LNCaP clone FGC (cell line): ENCODE measurements at regions not wholly inside any gene's neighbourhood (a gene's known extent, or its start where the extent isn't known, plus 50 kb on each side); places are given as distances from the start of the nearest gene placed in this dataset.

Source experiments
- DNase-seq: peaks from one replicate; pipeline ENCODE4 v3.0.0-alpha.2; 2011; ENCODE audit warnings: low read depth
- H3K4me3 ChIP-seq: 2 replicates; pipeline ENCODE4 v1.5.1; 2011; ENCODE audit warnings: mild to moderate bottlenecking, low read depth, low read length, control low read depth
- CTCF ChIP-seq: IDR thresholded peaks from 2 replicates; pipeline ENCODE4 v1.5.1; 2012; ENCODE audit warnings: mild to moderate bottlenecking; ENCODE audit not compliant: control insufficient read depth, insufficient read depth; ENCODE audit errors: extremely low read depth

DNA sequence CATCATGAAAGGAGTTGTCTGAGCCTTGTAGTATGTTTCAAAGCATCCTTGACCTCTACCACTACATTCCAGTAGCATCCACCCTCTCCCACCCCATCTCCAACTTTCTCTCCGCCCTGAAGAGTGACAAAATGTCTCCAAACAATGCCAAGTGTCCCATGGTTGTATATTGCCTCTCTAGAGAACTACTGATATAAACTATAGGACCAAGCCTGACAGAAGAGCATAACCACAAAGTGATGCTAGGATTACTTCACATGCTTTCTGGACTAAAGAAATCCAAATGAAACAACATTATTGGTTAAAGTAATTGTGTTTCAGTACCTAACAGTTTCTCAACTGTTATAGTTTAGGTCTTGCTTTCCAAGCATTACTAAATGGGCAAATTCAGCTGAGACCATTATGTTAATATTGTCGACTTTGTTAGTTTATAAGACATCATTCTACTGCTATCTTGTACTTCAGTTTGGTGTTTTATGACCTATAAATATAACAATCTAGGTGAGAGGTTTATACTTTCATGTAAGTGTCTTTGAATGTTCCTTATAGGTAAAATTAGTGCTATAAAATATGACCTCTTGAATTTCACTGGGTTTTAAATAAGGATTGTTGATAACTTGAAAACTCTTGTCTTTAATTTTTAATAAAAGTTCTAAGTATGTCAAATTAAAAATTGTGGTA, 117.4 kb downstream of the SUCNR1 start:
- TF ChIP-seq CTCF: no peak
- H3K4me3 ChIP-seq: no peak overlapping the region
- DNase-seq: no peak

DNA sequence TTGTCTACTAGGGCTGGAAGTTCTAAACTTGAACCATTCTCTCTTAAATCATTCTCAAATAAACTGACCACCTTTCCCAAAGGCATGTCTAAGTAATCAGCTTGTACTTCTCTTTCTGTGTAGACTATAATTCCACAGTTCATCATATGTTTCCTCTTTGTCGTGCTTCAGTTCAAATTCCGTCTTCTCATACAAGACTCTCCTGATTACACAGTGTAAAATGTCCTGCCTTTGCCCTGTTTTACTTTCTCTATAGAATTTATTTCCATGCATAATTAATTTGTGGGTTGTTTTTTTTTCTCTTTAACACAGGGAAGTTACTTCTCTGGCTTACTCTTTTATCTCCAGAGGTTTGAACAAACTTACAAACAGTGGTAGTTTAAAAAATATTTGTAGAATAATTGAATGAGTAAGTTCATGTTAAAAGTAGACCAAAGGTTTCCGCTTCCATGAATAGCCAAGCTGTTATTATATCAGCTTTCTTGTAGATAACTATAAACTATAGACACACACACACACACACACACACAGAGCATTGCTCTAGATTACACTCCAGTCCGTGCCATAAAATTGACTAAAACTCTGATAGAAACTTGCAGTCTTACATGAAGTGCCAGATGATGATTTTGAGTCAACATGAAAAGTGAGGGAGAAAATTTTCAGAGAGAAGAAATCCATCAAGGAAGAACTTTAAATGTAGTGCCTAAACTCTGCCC, 119.0 kb downstream of the SUCNR1 start:
- no peak for TF ChIP-seq CTCF
- no peak for DNase-seq
- no peak overlapping the region for H3K4me3 ChIP-seq

DNA sequence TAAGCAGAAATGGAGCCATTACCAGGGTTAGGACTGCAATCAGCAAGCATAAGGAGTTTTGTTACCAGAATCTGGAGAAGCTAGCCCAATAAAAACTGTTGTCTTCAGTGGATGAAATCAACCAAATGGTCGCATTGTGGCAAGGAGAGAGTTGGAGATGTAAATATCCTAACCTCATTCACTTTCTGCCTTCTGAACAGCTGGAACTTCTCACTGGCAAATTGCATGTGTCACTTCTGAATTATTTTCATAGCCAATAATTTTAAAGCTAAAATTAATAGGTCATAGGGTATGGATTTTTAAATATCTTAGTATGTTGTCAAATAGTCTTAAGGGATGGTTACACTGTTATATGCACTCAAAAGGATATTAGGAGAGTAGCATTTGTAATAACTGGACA, 121.6 kb downstream of the SUCNR1 start:
- TF ChIP-seq CTCF: no peak
- DNase-seq: no peak
- H3K4me3 ChIP-seq: no peak overlapping the region

DNA sequence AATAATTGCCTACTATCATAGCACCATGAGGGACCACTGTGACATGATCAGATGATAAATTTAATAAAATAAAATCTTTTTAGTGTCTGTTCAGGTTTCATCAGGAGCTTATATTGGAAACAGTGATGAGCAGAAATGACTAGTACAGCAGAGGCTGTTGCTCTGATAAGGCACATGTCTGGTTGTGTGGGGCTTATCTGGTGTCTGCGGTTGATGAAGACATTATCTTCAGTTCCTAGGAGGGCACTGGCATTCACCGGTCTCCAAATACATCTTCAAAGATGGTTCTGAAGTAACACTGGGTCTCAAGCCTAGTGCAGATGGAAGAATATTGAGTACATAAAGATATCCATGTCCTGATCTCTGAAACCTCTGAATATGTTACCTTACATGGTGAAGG, 125.3 kb downstream of the SUCNR1 start:
- no peak overlapping the region for H3K4me3 ChIP-seq
- no peak for DNase-seq
- no peak for TF ChIP-seq CTCF

GRCh38 chr3:151999936-152000335, 126.5 kb downstream of the SUCNR1 start:
- DNase-seq: no peak
- no peak for TF ChIP-seq CTCF

DNA sequence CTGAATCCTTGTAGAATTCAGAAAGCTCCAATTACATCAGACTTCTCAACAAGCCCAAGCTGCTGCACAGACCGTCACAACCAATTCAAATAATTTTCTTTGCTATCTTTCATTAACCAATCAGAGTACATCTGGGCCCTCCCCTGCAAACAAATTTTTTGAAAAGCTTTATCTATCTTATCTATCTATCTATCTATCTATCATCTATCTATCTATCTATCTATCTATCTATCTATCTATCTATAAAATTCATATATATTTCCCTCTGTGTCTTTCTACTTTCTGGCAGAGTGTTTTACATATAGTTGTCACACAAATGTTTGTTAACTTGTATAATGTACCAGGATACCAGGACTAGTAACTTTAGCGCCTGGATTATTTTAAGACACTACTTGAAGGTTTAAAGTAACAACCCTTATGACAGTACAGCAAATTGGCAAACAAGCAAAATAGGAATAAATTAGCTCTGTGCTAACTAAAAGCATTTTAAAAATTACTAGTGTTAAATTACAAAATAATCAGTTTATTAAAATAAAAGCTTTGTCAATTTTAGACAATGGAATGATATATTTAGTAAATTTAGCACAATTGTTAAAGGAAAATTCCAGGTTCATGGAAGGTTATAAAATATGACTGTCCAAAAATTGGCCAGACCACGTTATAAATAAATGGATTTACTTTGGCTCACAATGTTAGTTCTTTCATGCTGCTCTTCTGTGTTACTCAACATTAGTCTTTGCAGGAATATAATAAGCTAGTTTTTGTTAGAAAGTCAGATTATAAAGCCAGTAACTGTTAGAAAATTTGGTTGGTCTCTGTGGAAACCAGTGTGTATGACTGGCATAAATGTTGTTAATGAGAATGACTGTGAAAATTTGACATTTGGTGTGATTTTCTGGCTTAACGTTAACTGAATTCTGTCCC, 138.6 kb downstream of the SUCNR1 start:
- no peak for TF ChIP-seq CTCF
- H3K4me3 ChIP-seq: no peak overlapping the region

More at GRCh38 chr3:151999936-152000335, 126.5 kb downstream of the SUCNR1 start:
- H3K4me3 ChIP-seq: no peak overlapping the region

More for the DNA sequence above, 138.6 kb downstream of the SUCNR1 start:
- no peak for DNase-seq
